Stimulated activated CD8-positive, alpha-beta memory T cell treated with anti-CD3 and anti-CD28 coated beads, Interleukin-4, amount 100 ng/mL, for 1 hour (primary cell): ENCODE measurements at regions not wholly inside any gene's neighbourhood (a gene's known extent, or its start where the extent isn't known, plus 50 kb on each side); places are given as distances from the start of the nearest gene placed in this dataset.
A peak's percentile ranks its signal among the peaks of the same experiment; 100 is the strongest.
"Not testable (repeated sequence)": the region's sequence is repeated elsewhere in the genome, so short reads cannot be mapped to it uniquely, and the experiment has no call there.

Experiments
- DNase-seq, 2 donors: peaks; one replicate each; pipeline ENCODE4 v3.0.0-alpha.2; 2020; ENCODE audit warnings: low read depth in 2 of 2, low spot score in 1 of 2

DNA sequence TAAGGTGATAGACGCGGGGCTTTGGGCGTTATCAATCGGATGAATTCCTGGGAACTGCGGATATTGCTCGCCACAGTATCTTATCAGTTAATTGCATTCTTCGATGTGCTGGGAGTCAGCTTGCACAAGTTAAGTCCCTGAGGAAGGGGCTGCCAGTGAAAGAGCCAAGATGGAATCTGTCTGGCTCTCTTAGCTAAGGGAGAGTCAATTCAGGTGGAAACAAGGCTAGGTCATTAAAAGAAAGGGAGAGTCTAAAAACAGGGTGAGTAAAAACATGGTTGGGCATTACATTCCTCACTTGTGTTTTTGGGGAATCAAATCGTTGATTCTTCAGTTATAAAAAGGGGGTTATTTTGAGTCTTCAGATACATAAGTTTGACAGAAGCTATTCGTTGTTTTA, 196.2 kb downstream of the OTOP1 start:
- DNase-seq, result not testable (repeated sequence)

DNA sequence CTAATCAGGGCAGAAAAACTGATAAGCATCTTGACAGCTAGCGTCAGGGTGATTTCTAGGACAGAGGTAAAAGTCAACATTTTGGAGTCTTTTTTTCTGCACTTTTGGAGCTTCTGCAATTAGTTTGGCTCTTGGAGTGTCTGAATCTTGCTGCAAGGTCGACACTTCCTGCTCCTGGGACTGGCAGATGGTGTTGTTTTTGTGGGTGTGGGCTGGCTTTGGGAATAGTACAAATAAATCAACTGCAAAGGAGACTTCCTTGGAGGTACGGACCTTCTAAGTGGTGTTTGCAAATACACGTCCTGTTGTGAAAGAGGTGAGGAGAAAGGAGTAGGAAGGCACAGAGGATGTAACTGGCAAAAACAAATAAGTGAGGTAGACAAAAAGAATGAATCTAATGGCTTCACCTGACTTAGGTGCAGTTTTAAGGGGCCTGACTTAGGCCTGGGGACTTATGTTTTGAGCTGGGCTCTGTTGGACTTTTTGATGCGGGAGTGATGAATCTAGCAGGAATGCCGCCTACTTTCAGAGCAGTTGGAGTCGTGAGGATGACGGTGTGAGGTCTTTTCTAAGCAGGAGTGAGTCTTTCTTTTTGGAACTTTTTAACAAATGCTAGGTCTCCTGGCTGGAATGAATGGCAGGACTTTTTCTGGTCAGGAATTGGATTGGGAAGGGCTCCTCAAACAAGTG, 195.1 kb downstream of the OTOP1 start:
- not testable (repeated sequence) for DNase-seq

DNA sequence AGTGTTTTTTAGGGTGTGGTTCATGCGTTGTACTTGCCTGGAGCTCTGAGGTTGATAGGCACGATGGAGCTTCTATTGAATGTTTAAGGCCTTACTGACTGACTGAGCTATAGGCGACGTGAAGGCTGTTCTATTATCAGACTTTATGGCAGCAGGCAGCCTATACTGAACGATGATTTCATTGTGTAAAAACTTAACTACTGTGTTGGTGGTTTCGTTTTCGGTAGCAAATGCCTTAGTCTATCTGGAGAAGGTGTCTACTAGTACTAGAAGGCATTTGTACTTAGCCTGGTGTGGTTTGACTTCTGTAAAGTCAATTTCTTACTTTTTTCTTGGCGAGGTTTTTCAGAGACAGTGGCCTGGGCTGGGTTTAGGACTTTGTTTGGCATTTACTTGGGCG, 194.4 kb downstream of the OTOP1 start:
- DNase-seq, result not testable (repeated sequence)

DNA sequence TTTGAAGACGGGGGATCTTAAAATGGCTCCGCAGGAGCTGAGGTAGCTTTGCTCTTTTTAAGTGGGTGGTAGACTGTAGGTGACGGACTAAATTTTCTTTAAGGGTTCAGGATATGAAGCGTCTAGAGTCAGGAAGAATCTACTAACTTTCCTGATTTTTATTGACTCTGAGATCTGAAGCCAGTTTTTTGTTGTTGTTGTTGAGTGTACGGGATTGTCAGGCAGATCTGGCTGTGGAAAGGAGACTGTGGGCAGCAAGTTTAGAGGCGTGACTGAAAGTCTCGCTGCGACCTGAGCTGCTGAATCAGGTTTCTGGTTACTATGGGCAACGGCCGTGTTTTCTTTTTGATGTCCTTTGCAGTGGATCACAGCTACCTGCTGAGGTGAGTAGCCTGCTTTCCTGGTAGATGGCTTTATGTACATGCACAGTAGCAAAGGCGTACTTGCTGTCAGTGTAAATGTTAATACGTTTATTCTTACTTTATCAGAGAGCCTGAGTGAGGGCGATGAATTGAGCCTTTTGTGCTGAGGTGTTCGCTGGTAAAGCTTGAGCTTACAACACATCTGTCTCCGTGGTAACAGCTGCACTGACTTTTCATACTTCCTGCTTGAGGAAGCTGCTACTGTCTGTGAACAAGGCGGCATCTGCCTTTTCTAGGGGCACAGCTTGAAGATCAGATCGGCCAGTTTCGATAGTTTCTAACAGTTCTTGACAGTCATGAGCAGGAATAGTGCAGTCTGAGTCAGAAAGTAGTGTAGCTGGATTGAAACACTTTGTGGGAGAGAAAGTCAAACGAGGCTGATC, 193.7 kb downstream of the OTOP1 start:
- DNase-seq, result not testable (repeated sequence)

DNA sequence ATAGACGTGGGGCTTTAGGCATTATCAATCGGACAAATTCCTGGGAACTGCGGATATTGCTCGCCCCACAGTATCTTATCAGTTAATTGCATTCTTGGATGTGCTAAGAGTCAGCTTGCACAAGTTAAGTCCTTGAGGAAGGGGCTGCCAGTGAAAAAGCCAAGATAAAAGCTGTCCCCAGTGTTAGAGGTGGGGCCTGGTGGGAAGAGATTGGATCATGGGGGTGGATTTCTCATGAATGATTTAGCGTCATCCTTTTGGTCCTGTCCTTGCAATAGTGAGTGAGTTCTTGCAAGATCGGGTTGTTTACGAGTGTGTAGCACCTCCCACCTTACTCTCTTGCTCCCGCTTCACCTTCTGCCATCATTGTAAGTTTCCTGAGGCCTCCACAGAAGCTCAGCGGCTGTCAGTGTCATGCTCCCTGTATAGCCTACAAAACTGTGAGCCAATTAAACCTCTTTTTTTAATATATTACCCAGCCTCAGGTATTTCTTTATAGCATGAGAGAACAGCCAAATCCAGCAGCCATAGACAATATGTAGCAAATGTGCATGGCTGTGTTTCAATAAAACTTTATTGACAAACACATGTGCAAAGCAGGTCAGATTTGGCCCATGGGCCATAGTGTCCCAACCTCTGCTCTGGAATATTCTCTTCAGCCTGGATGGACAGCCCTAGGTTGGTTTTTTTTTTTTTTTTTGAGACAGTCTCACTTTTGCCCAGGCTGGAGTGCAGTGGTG, 189.2 kb downstream of the OTOP1 start:
- DNase-seq, result not testable (repeated sequence)

DNA sequence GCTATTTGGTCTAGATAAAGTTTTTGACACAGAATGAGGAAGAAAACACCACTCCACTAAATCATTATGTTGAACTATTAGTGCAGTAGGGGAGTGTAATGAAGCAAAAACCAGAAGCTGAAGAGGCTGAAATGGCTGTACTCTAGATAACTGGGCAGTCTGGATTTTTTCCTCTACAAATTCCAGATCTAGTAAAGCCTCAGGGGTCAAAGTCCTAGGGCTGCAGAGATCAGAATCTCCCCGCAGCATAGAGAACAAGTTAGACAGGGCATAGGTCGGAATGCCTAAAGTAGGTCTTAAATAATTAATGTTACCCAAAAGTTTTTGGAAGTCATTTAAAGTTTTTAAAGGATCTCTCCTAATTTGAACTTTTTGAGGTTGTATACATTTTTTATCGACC, 180.9 kb downstream of the OTOP1 start:
- DNase-seq, result not testable (repeated sequence)

DNA sequence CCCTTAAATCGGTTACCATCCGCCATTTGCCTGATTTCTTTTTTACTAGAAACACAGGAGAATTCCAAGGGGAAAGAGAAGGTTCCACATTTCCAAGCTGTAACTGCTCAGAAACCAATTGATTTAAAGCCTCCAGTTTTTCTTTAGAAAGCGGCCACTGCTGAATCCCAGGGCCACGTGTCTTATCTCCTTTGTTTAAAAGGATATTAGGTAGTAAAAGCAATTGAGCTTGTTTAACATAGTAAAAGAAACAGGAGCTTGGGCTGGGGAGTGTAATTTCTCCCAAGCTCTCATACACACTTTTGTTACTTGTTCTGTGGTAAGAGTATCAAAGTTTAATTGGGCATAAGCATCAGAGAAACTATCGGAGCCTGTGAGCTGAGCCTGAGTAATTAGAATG, 180.0 kb downstream of the OTOP1 start:
- not testable (repeated sequence) for DNase-seq

DNA sequence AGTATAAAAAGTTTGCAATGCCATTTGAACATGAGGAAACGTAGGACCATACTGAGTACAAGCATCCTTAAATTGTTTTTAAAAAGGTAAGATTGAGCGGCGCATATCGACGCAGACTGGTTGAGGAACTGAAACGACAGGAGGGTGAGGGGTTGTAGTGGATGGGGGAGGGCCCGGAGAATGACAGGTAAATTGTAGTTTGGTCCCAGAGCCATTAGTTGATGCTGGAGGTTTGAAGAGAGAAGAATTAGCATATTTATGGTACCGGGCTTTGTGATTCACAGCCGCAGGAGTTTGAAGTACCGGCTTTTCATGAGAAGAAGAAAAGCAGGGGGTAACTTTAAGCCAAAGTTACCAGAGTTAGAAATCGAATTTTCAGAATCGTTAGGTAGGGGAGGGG, 179.5 kb downstream of the OTOP1 start:
- DNase-seq, result not testable (repeated sequence)

DNA sequence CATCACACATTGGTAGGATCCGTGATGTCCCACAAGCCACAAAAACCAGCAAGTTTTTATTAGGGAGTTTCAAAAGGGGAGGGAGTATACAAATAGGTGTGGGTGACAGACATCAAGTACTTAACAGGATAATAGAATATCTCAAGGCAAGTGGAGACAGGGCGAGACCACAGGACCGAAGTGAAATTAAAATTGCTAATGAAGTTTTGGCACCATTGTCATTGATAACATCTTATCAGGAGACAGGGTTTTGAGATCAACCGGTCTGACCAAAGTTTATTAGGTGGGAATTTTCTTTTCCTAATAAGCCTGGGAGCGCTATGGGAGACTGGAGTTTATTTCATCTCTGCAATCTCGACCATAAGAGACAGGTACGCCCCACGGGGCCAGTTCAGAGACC, 178.5 kb downstream of the OTOP1 start:
- not testable (repeated sequence) for DNase-seq

DNA sequence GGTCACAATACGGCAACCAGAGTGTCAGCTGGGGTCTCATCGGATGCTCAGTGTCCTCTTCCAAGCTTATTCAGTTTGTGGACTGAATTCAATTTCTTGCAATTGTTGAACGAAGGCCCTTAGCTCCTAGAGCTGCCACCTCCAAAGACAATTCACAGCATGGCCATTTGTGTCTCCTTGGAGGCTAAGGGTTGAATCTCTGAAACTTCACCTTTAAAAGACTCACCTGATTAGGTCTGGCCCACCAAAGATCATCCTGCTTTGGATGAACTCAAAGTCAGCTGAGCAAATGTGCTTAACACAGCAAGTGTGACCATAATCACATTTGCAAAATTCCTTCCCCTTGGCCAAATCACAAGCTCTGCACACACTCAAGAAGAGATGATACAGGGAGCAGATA, 175.9 kb downstream of the OTOP1 start:
- DNase-seq, result not testable (repeated sequence)

DNA sequence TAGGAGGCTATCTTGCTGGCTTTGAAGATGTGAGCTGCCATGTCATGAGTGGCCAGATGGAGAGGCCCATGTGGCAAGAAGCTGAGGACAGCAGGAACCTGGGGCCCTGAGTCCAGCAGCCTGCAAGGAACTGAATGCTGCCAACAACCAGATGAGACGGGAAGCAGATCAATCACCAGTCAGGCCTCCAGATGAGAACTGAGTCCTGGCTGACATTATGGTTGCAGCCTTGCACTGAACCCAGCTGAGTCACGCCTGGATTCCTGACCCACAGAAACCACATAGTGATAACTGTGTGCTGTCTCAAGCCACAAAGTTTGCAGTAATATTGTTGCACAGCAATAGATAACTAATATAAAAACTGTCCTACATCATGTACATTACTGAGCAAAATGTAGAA, 173.8 kb downstream of the OTOP1 start:
- not testable (repeated sequence) for DNase-seq

DNA sequence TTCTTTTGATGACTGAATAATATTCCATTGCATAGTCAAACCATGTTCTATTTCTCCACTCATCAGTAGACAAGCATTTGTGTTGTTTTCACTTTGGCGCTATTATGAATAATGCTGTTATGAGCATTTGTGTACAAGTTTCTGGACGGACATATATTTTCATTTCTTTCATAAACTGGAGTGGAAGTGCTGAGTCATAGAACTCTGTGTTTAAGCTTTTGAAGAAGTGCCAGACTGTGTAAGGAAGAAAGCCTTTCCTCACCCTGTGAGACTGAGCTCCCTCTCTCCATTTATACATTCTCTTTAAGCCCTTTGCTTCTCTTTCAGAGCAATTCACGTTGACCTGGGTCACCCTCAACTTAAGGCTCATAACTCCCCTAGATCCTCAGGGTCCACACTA, 169.5 kb downstream of the OTOP1 start:
- DNase-seq, result not testable (repeated sequence)

DNA sequence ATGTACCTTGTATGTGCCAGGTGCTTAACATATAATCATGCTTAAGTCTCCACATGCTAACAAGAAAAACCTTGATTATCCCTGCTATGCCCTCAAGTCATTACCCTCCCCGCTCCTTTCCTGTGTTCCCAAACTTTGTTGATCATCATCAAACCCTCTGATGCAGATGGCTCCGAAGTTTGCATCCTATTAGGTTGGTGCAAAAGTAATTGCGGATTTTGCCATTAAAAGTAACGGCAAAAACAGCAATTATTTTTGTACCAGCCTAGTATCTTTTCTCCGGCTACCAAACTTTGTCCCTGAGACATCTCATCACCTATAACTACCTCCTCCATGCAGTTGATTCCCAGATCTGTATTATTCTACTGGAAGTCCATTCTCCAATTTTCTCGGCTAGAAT, 142.6 kb downstream of the OTOP1 start:
- not testable (repeated sequence) for DNase-seq

DNA sequence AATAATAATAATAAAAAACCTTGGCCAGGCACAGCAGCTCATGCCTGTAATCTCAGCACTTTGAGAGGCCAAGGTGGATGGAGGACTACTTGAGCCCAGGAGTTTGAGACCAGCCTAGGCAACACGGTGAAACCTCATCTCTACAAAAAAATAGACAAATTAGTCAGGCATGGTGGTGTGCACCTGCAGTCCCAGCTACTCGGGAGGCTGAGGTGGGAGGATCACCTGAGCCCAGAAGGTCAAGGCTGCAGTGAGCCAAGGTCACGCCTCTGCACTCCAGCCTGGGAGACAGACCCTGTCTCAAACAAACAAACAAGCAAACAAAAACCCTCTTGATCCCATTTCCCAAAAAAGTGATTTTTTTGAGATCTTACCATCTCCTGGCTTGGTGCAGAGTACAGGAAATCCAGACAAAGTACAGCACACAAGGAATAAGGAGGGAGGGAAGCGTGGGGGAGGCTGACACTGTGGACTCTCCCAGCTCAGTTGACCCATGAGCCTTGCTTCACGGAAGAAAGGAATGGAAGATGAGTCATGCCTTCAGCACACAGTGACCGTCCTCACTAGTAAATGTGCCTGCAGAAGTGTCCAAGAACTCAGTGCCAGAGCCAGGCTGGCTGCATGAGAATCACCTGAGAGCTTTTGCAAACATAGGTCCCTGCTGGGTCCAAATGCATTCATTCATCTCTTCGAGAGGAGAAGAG, 136.9 kb downstream of the OTOP1 start:
- DNase-seq, result not testable (repeated sequence)

DNA sequence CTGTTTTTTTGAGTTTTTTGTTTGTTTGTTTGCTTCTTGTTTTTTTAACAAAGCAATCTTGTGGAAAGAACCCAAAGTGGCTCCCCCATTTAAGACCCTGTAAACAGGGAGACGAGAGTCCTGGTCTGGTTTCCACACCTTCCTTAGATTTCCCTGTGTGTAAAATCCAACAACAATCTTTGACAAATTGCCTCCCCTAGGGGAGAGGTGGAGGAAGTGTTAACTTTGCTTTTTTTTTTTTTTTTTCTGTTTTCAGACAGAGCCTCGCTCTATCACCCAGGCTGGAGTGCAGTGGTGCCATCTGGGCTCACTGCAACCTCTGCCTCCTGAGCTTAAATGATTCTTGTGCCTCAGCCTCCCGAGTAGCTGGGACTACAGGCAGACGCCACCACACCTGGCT, 136.0 kb downstream of the OTOP1 start:
- not testable (repeated sequence) for DNase-seq

DNA sequence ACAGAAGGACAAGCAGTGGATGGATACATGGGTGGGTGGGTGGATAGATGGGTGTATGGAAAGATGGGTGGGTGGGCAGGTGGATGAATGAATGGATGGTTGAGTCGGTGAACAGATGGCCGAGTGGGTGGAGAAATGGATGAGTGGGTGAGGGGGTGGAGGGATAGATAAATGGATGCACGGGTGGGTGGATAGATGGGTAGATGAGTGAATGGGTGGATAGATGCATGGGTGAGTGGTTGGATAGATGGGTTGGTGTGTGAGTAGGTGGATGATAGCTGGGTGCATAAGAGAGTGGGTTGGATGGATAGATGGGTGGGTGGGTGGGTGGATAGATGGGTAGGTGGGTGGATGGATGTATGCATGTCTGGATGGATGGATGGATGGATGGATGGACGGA, 134.6 kb downstream of the OTOP1 start:
- not testable (repeated sequence) for DNase-seq

DNA sequence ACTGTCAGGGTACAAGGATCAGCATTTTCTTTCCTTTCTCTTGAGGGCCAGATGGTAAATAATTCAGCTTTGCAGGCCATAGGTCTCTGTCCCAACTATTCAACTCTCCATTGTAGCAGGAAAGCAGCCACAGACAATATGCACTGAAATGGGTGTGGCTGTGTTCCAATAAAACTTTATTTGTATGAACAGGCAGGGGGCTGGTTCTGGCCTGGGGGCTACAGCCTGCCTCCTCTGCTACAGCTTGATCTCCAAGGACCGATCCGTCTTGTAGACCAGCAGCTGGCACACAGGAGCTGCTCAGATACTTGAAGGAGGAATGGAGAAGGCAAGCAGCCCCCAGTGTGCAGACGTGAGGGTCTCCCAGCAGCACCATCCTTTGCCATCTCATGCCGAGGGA, 127.1 kb downstream of the OTOP1 start:
- not testable (repeated sequence) for DNase-seq

DNA sequence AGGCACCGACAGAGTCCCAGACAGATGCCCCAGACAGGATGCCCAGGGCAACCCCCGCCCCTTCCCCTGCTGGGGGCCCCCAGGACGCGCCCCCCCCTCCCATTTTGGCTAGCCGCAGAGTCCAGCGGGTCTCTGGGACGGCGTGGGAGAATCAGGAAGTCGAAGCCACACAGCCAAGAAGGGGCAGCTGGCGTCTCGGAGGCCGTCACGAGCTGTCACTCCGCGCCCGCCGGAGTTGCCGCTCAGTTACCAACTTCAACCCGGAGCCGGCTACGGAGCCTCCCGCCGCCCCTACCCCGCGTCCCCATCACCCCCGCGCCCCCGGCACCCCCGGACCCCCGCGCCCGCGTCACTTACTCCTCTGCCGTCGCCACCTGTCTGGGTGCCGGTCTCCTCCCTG, 119.8 kb downstream of the OTOP1 start:
- not testable (repeated sequence) for DNase-seq

DNA sequence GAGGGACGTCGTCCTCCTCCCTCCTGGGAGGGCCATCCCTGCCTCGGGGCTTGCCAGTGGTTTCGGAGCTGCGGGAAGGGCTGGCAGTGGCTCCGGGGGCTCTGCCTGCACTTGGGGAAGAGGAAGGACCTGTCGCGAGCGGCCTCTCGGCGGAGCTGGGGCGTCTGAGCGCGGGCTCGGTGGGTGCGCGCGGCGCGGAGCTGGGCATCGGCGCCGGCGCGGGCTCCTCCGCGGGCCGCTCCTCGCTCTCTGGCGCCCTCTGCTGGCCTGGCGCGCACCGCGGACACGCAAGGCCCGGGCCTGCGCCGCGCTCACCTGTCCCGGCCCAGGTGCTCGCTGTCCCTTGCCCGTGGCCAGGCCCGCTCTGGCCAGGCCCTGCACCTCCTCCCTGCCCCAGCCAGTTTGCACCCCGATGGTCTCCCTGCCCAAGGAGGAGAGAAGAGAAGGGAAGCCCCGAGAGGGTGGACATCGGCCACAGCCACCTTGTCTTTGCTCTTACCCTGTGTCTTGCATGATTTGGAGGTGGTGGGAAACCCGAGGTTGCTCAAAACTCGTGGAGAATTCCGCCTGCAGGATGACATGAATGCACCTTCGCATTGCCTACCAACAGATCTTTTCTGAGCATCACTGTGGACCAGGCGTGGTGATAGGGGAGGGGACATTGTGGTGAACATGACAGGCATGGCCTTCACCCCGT, 119.2 kb downstream of the OTOP1 start:
- peak; percentile 16 to 51 for DNase-seq

DNA sequence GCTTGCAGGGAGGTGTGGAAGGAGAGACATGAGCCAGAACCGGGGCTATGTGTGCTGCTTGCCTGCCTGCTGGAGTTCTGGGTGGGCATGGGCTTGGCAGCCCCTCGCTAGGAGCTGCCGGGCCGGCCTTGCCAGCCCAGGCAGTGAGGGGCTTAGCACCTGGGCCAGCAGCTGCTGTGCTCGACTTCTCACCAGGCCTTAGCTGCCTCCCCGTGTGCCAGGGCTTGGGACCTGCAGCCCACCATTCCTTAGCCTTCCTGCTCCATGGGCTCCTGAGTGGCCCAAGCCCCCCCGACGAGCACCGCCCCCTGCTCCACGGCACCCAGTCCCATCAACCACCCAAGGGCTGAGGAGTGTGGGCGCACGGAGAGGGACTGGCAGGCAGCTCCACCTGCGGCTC, 111.3 kb downstream of the OTOP1 start:
- DNase-seq, result not testable (repeated sequence)
